Heart left ventricle (tissue), 16 donors: ENCODE measurements at regions not wholly inside any gene's neighbourhood (a gene's known extent, or its start where the extent isn't known, plus 50 kb on each side); places are given as distances from the start of the nearest gene placed in this dataset.

ENCODE experiments used
- ATAC-seq, 4 donors: fragments of 200-7000 bp; cut with Tn5 transposase; one replicate each; pipeline ENCODE4 v1.9.1; 2020 to 2022; ENCODE audit warnings: moderate library complexity in 4 of 4, mild to moderate bottlenecking in 3 of 4, moderate number of reproducible peaks in 1 of 4
- DNase-seq, 5 donors: peaks; one replicate each; pipeline ENCODE4 v3.0.0-alpha.2; 2020
- H3K27ac ChIP-seq, 12 donors: fragments of 200-600 bp; sonication (generic) in 4 of 12; one replicate each; pipeline versions ENCODE4 v1.5.0 to v1.8.0; 2016 to 2022; ENCODE audit warnings: mild to moderate bottlenecking in 2 of 12
- H3K27me3 ChIP-seq, 9 donors: fragments of 200-600 bp; sonication (generic) in 2 of 9; one replicate each; pipeline versions ENCODE4 v1.5.1 to v1.8.0; 2016 to 2022; ENCODE audit warnings: mild to moderate bottlenecking in 3 of 9
- H3K36me3 ChIP-seq, 9 donors: fragments of 200-600 bp; sonication (generic) in 2 of 9; one replicate each; pipeline versions ENCODE4 v1.5.0 to v1.8.0; 2018 to 2022; ENCODE audit warnings: mild to moderate bottlenecking in 2 of 9
- H3K4me1 ChIP-seq, 12 donors: fragments of 200-600 bp; sonication (generic) in 4 of 12; one replicate each; pipeline versions ENCODE4 v1.5.0 to v1.8.0; 2016 to 2022; ENCODE audit warnings: mild to moderate bottlenecking in 3 of 12
- H3K4me3 ChIP-seq, 12 donors: fragments of 200-600 bp; sonication (generic) in 4 of 12; one replicate each; pipeline versions ENCODE4 v1.5.0 to v1.8.0; 2017 to 2022; ENCODE audit warnings: mild to moderate bottlenecking in 9 of 12, moderate library complexity in 4 of 12
- H3K9me3 ChIP-seq, 12 donors: fragments of 200-600 bp; sonication (generic) in 4 of 12; one replicate each; pipeline versions ENCODE4 v1.5.0 to v1.8.0; 2016 to 2022; ENCODE audit warnings: mild to moderate bottlenecking in 1 of 12
- CTCF ChIP-seq, 12 donors: fragments of 200-600 bp; sonication (generic) in 4 of 12; IDR thresholded peaks; one replicate each; pipeline versions ENCODE4 v1.5.0 to v1.8.0; 2018 to 2022; ENCODE audit warnings: antibody characterized with exemption in 12 of 12, mild to moderate bottlenecking in 5 of 12
- POLR2A ChIP-seq, 2 donors: fragments of 450-650 bp; IDR thresholded peaks; one replicate each; pipeline ENCODE4 v1.6.1; 2017; ENCODE audit warnings: antibody characterized with exemption in 2 of 2, mild to moderate bottlenecking in 2 of 2, moderate library complexity in 2 of 2
- WGBS, 4 donors: extraction: QIAGEN DNeasy Blood & Tissue Kit in 2 of 4; methylation state at CpG; one replicate each; pipeline versions ENCODE4 v1.1.5 to v1.1.7; 2013 to 2018; 5-methylcytosine and 5-hydroxymethylcytosine counted together
- intact Hi-C, 10 donors: fragments of 100-400 bp; cut with DNase I; formaldehyde crosslinking; loops; one replicate each; pipeline versions ENCODE4 v1.11.1 to v1.14.2; 2022
- donor health status: ischemic (EF 13 %, LVEDD 7.1; RV severe dilation, severe dysfunction).
- donor health status: healthy with polysubstance abuse.
- donor health status: DM: no; HTN: yes; CAD: no.
- donor health status: DM: no; HTN: no; CAD: no.
- donor health status: ischemic (EF 25% LVEDD 6.9; RV normal size, moderate dysfunction).
- donor health status: ischemic (EF 25% LVEDD 5.7; RV mildly dilated, moderate dysfunction).
- donor health status: healthy.
- donor health status: DM: yes; HTN: yes; CAD: no.
- donor health status: ischemic (EF 35%, LVEDD 5.7; RV mildly dilated, moderate dysfunction).
- donor health status: nonischemic (EF 11% LVEDD 7.7; RV severe dilation, severe dysfunction).
- donor health status: DM: yes; HTN: yes; CAD: no.
- donor health status: PGD.
- donor health status: ischemic (EF 29% LVEDD 5.4; RV normal size, mild dysfunction).
- donor health status: nonischemic (EF 23%, LVEDD 6.1; RV moderate dilation, normal function).

- intact Hi-C loops: no loop called here
- Histone ChIP-seq H3K9me3 (no peaks in the 10 kb centered on the region), H3K27ac (no peak overlapping the region), H3K4me1 (no peaks in the 10 kb centered on the region), H3K4me3 (no peak overlapping the region), H3K27me3 (no peaks in the 10 kb centered on the region), H3K36me3 (no peaks in the 10 kb centered on the region)
- WGBS, 4 donors: 57 to 70% (median 67%) methylated on average over 2 of the region's 2 CpGs
- DNase-seq (no peak), ATAC-seq (no peak)
- no peak for TF ChIP-seq POLR2A (IDR thresholded peaks at IDR 0.05)
- TF ChIP-seq CTCF (IDR thresholded peaks at IDR 0.05): no peak
Measured at GRCh38 chr3:135755330-135756105, 210.0 kb upstream of the PPP2R3A start.

GRCh38 chr3:135756106-135756668 is 209.3 kb upstream of the PPP2R3A start:
- WGBS, 4 donors: 43 to 66% (median 62%) methylated on average over 3 of the region's 3 CpGs
- H3K27me3 ChIP-seq: no peaks in the 10 kb centered on the region
- no peak overlapping the region for H3K27ac ChIP-seq
- no peaks in the 10 kb centered on the region for H3K4me1 ChIP-seq
- H3K9me3 ChIP-seq: no peaks in the 10 kb centered on the region
- H3K4me3 ChIP-seq: no peak overlapping the region
- H3K36me3 ChIP-seq: no peaks in the 10 kb centered on the region
- intact Hi-C loops: no loop called here
- no peak for DNase-seq
- no peak for TF ChIP-seq CTCF (IDR thresholded peaks at IDR 0.05)
- TF ChIP-seq POLR2A (IDR thresholded peaks at IDR 0.05): no peak
- ATAC-seq: no peak

GRCh38 chr3:135757421-135757820 is 208.1 kb upstream of the PPP2R3A start:
- no peaks in the 10 kb centered on the region for H3K27me3 ChIP-seq
- 73 to 86% (median 83%) methylated on average over 4 of the region's 4 CpGs for WGBS, 4 donors
- no peak overlapping the region for H3K4me3 ChIP-seq
- no peaks in the 10 kb centered on the region for H3K4me1 ChIP-seq
- no peak for ATAC-seq
- intact Hi-C loops: no loop called here
- TF ChIP-seq POLR2A (IDR thresholded peaks at IDR 0.05) (no peak), CTCF (IDR thresholded peaks at IDR 0.05) (no peak)
- H3K27ac ChIP-seq: no peak overlapping the region
- no peaks in the 10 kb centered on the region for H3K9me3 ChIP-seq
- H3K36me3 ChIP-seq: no peaks in the 10 kb centered on the region
- no peak for DNase-seq

- H3K9me3 ChIP-seq: no peaks in the 10 kb centered on the region
- no peaks in the 10 kb centered on the region for H3K27me3 ChIP-seq
Measured at GRCh38 chr3:135758961-135759360, 206.6 kb upstream of the PPP2R3A start.

More at GRCh38 chr3:135758961-135759360, 206.6 kb upstream of the PPP2R3A start:
- intact Hi-C loops: no loop called here
- no peak overlapping the region for H3K4me3 ChIP-seq
- no peak for ATAC-seq
- H3K36me3 ChIP-seq: no peaks in the 10 kb centered on the region
- DNase-seq: no peak
- no peak for TF ChIP-seq CTCF (IDR thresholded peaks at IDR 0.05)
- no peak for TF ChIP-seq POLR2A (IDR thresholded peaks at IDR 0.05)
- 88 to 96% (median 91%) methylated on average over 1 of the region's 1 CpG for whole genome bisulfite sequencing, 4 donors
- H3K27ac ChIP-seq: no peak overlapping the region
- H3K4me1 ChIP-seq: no peaks in the 10 kb centered on the region
